CD4-positive, alpha-beta T cell treated with Interferon gamma for 1 hour (primary cell): ENCODE measurements at regions not wholly inside any gene's neighbourhood (a gene's known extent, or its start where the extent isn't known, plus 50 kb on each side); places are given as distances from the start of the nearest gene placed in this dataset.

Experiments
- DNase-seq: peaks from one replicate; pipeline ENCODE4 v3.0.0-alpha.2; 2020

DNA sequence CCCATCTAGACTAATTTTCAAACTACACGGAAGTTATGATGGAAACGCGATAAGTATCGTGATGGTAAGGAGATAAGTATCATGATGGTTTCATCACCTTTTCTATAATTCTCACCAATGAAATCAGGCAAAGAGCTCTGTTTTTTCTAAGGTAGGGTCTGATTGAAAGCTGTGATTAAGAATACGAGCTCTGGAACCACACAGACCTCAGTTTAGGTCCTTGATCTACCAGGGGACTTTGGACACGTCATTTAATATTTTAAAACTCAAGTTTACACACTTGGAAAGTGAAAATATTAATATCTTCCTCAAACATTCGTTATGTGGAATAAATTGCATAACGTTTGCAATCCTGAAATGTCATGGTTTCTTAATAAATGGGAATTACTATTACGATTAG lies 538.2 kb upstream of the CELF2 start:
- DNase-seq: no peak

DNA sequence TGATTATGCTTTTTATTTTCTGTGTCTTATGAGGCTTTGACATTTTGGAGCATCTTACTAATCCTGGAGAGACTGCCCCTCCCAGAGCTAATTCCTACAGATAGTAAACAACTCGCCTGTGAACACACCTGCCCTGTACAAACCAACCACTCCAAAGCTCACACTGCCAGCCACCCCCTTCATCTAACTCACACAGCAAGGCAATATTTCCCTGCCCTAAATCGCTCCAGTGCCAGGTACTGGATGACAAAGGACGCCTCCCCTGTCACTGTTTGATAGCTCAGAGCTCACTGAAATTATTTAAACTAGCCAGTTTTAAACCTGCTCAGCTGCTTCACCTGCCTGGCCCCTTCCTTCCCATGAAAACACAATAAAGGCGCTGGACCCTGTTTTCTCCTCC lies 535.1 kb upstream of the CELF2 start:
- DNase-seq: no peak

- no peak for DNase-seq
Observed at GRCh38 chr10:10489076-10489475, 528.6 kb upstream of the CELF2 start.

DNA sequence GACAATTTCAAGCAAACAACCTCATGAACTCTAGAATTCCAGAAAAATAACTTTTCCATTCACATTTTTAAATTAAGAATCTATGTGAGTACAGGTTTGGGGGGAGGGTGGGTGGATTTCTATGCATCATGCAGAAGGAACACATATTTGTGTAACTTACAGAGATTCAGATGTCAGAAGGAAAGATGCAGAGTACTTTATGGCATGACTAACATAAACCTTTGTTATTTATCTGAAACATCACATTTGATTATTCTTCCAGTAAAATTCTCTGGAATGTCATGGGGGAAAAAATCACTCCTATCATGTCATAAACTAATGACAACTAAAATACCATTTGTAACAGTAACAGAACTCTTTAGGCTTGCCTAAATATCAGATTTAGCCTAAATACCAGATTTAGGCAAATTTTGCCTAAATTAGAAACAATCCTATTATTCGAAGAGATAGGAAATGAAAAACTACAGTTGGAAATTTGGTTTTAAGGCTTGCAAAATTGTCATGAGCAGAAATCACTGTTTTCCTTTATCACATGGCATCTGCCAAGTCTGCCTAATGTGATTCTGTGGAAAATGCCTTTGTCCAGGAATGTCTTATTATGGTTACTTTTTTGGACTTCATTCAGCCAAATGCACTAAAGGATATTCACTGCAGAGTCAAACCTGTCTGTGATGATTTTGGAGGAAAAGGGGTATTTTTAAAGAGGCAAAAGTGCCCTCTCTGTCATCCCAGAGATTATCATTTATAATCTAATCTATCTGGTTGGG lies 527.7 kb upstream of the CELF2 start:
- no peak for DNase-seq

- DNase-seq: no peak
Observed at GRCh38 chr10:10490581-10490980, 527.1 kb upstream of the CELF2 start.

DNA sequence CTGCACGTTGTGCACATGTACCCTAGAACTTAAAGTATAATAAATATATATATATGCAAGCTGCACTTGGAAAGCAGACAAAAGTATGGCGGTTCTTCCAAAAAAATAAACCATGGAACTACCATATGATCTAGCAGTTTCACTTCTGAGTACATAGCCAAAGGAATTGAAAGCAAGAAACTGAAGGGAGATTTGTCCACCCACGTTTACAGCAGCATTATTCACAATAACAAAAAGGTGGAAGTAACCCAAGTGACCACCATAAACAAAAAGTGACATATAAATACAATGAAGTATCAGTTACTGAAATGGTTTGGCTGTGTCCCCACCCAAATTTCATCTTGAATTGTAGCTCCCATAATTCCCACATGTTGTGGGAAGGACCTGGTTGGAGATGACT lies 525.3 kb upstream of the CELF2 start:
- no peak for DNase-seq

DNA sequence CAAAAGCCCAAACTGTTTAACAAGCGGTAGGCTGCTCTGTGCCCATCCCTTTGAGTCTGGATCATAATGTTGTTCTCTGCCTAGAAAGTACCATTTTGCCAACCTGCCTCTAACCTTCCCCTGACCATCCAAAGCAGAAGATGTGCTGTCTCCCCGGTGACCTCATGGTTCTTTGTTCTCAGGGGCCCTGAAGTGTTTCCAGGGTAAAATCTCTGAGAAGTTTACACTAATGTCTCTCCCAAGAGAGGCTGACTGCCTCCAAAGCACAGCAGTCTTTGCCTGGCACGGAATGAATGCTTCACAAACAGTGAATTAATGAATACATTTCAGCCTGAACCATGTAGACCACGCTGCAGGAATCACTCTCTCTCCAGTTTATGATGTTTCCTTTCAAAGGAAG lies 523.8 kb upstream of the CELF2 start:
- DNase-seq: no peak

DNA sequence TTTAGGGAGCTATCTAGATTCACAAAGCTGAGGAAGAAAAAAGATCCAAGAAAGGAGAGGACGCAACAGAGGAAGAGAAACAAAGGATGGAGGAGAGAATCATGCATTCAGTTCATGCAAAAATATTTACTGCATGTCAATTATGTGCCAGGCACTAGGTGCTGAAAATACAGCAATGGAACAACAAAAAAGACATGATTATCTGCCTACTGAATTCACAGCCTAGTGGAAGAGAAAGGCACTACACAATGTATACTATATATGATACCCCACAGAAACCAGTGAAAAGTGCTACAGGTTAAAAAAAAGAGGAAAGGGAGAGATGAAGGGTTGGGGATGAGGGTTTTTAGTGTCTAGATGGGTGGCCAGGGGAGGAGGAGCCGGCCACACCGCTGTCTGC lies 520.4 kb upstream of the CELF2 start:
- DNase-seq: no peak

- DNase-seq: no peak
Observed at GRCh38 chr10:10498781-10499180, 518.9 kb upstream of the CELF2 start.

DNA sequence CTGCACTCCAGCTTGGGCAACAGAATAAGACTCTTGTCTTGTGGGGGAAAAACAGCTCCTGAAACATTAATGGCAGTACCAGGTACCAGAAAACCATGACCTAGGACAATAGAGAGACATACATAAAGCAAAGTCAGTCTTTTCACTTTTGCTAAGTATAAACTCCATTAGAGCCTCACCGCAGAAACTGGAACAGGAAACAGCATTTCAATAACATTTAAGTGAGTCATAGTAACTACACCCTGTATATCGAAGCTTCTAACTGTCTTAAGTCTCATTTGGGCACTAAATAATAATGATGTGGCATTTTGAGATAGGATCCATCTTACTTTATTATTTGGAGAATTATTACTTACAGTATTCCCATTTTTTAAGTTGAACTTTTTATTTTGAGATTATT lies 517.8 kb upstream of the CELF2 start:
- no peak for DNase-seq

GRCh38 chr10:10500937-10501336 lies 516.7 kb upstream of the CELF2 start:
- no peak for DNase-seq

DNA sequence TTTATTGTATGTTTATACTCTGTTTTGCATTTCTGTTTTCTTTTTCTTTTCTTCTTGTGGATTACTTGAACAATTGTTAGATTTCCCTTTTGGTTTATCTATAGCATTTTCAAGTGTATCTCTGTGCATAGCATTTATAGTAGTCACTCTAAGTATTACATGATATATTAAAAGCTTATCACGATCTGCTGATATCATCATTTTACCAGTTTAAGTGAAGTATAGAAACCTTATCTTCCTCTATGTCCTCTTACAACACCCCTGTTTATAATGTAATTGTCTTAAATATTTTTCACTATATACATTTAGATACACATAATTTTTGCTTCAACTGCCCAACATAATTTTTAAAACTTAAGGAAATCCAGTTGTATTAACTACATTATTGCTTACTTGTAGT lies 513.9 kb upstream of the CELF2 start:
- DNase-seq: no peak

- no peak for DNase-seq
Observed at GRCh38 chr10:10508211-10508610, 509.5 kb upstream of the CELF2 start.

DNA sequence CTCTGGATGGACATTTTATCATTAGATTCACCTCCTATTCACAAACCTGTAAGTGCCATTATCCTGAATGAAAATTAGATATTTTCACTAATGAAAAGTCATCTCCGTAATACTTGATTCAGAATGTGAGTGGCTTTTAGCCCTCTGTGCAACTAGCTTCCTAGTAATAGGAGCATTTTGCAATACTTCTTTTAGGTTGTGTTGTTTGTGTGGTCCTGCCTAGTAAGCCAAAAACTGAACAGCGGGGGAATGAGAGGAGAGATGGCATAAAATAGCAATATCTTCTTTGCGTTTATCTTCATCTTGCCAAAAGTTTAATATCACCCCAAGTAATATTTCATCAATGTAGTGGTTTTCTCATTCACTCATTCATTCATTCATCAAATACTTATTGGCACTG lies 507.5 kb upstream of the CELF2 start:
- DNase-seq: no peak

- no peak for DNase-seq
Observed at GRCh38 chr10:10513067-10513466, 504.6 kb upstream of the CELF2 start.

DNA sequence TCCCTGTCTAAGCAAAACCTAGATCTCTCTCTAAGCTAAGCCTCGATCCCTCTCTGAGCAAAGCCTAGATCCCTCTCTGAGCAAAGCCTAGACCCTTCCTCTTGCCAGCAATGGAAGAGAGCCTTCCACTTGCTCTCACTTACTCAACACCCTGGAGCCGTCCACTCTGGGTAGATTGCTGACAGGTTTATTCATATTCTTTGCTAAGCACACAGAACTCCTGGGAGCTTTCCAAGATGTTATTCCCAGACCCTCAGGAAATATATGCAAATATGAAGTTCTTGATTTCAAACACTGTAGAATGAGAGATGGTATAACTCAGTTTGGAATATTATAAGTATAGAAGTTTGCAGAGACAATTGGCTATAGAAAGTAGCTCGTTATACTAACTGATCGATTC lies 503.8 kb upstream of the CELF2 start:
- no peak for DNase-seq

DNA sequence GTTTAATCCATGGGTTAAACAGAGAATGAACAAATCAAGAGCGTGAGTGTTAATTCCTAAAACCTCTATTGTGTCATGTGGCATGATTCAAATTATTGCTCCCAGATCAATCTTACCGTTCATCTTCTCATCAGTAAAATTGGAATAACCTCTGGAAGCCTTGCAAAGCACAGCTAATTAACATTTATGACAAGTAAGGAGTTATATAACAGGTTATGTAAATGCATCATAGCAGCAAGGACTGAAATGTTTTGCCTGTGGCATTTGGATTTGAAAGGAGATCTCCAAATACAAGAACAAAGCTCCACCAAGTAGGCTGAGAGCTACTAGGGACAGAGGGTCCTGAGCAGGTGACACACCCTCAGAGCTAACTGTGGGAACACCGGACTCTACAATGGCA lies 502.9 kb upstream of the CELF2 start:
- DNase-seq: no peak

DNA sequence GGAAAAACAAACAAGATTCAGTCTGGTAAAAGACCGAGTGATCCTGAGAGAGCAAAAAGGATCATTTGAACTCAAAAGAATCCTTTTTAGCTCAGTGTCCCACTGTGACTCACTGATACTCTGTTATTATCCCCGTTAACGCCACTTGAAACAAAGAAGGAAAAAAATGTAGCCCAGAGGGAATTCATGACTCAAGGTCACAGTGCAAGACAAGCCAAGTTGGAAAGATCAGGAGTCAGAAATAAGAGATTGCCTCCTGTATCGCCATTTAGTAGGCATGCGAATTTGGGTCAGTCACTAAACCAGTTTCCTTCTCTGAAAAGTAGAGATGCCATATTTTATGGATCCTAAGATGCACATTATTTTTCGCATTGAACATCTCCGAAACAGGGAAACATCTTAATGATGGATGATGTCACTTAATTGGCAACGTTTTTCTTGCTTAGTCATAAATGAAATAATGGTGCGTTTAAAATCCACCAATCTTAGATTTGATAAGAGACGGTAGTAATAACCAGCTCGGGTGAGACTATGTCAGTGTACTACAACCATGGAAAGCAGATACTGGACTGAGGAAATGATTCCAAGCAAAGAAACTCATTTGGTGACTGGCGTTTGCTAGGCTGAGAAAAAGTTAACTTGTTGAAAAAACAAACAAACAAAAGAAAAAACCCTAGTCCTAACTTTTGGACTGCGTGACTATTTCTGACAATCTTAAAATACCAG lies 502.0 kb upstream of the CELF2 start:
- DNase-seq: no peak

GRCh38 chr10:10516346-10517130 lies 501.1 kb upstream of the CELF2 start:
- DNase-seq: no peak

- no peak for DNase-seq
Observed at GRCh38 chr10:10517866-10518265, 499.8 kb upstream of the CELF2 start.

DNA sequence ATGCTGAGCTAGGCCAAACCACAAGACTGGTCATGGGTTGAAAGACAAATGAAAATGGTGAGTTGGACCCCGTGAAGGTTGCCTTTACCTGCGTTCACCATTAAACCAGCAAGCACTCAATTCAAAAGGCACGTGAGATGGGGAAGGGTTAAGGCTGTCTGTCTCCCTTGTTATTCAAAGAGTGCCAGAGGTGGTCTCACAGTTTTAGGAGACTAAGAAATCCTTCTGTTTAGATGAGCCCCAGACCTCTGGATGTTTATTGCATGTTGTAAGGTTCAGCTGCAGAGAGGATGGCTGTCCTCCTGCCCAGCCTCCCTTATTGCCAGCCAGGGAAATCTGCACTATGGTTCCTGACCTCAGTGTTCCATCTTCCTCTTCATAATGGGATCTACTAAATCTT lies 498.0 kb upstream of the CELF2 start:
- no peak for DNase-seq

- DNase-seq: no peak
Observed at GRCh38 chr10:10520491-10521385, 496.9 kb upstream of the CELF2 start.

DNA sequence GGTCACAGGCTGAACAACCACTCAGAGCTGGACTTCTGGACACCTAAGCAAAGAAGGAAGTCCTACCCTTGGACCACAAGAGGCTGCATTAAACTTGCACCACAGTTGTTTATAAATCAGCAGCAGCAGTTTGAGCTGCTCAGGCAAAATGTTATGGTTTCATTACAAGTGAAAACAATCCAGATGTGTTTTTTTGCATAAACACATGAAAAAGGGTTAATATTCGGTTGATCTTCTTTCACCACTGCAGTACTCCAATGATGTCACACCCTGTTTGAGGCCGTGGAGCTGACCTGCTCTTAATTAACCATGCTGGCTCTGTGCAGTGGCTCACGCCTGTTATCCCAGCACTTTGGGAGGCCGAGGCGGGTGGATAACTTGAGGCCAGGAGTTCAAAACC lies 490.8 kb upstream of the CELF2 start:
- no peak for DNase-seq
